Vagina (tissue), 2 donors: ENCODE measurements at regions not wholly inside any gene's neighbourhood (a gene's known extent, or its start where the extent isn't known, plus 50 kb on each side); places are given as distances from the start of the nearest gene placed in this dataset.

Experiments used
- DNase-seq, 2 donors: peaks; one replicate each; pipeline ENCODE4 v3.0.0-alpha.2; 2017; ENCODE audit errors: extremely low spot score in 2 of 2
- H3K27ac ChIP-seq: fragments of 200-600 bp; sonication (generic); one replicate; pipeline ENCODE4 v1.5.1; 2019
- H3K27me3 ChIP-seq: fragments of 200-600 bp; sonication (generic); one replicate; pipeline ENCODE4 v1.5.1; 2019
- H3K36me3 ChIP-seq, 2 donors: fragments of 200-600 bp; sonication (generic); one replicate each; pipeline ENCODE4 v1.5.1; 2017 to 2019
- H3K4me1 ChIP-seq: fragments of 200-600 bp; sonication (generic); one replicate; pipeline ENCODE4 v1.5.1; 2019
- H3K4me3 ChIP-seq, 2 donors: fragments of 200-600 bp; sonication (generic); 1 replicate in 1 of 2; 2 replicates in 1 of 2; pipeline ENCODE4 v1.5.1; 2016 to 2019
- H3K9me3 ChIP-seq: fragments of 200-600 bp; sonication (generic); one replicate; pipeline ENCODE4 v1.5.1; 2019
- CTCF ChIP-seq, 3 experiments: fragments of 450-650 bp in 2 of 3; fragments of 200-600 bp in 1 of 3; sonication (generic) in 1 of 3; IDR thresholded peaks; one replicate each; pipeline ENCODE4 v1.5.1; 2017 to 2019; ENCODE audit warnings: antibody characterized with exemption in 3 of 3, mild to moderate bottlenecking in 2 of 3, moderate library complexity in 2 of 3
- POLR2A ChIP-seq, 2 donors: fragments of 450-650 bp; IDR thresholded peaks; one replicate each; pipeline ENCODE4 v1.6.1; 2017; ENCODE audit warnings: antibody characterized with exemption in 2 of 2, mild to moderate bottlenecking in 2 of 2, moderate library complexity in 2 of 2
- POLR2AphosphoS5 ChIP-seq, 2 donors: sonication (generic); formaldehyde crosslinking; IDR thresholded peaks; one replicate each; pipeline ENCODE4 v1.9.0; 2017; ENCODE audit warnings: antibody characterized with exemption in 2 of 2, mild to moderate bottlenecking in 2 of 2, low read depth in 1 of 2; ENCODE audit not compliant: insufficient read depth in 1 of 2
- intact Hi-C: fragments of 100-400 bp; cut with DNase I; formaldehyde crosslinking; loops from one replicate; pipeline ENCODE4 v1.15.1; 2023

GRCh38 chr4:28760003-28760402 is 1899.4 kb downstream of the STIM2 start:
- H3K36me3 ChIP-seq = no peaks in the 10 kb centered on the region
- no peak for DNase-seq
- H3K4me1 ChIP-seq = no peaks in the 10 kb centered on the region
- H3K9me3 ChIP-seq = no peaks in the 10 kb centered on the region
- no peak overlapping the region for H3K27ac ChIP-seq
- intact Hi-C loops = no loop called here
- no peak overlapping the region for H3K4me3 ChIP-seq
- no peaks in the 10 kb centered on the region for H3K27me3 ChIP-seq
- TF ChIP-seq POLR2A (IDR thresholded peaks at IDR 0.05) (no peak), CTCF (IDR thresholded peaks at IDR 0.05) (no peak), POLR2AphosphoS5 (IDR thresholded peaks at IDR 0.05; ENCODE audit: insufficient read depth in 1 of 2, low read depth in 1 of 2) (no peak)

- TF ChIP-seq POLR2A (IDR thresholded peaks at IDR 0.05) (no peak), POLR2AphosphoS5 (IDR thresholded peaks at IDR 0.05; ENCODE audit: insufficient read depth in 1 of 2, low read depth in 1 of 2) (no peak), CTCF (IDR thresholded peaks at IDR 0.05) (no peak)
- Histone ChIP-seq H3K27ac (no peak overlapping the region), H3K9me3 (no peaks in the 10 kb centered on the region), H3K4me3 (no peak overlapping the region), H3K4me1 (no peaks in the 10 kb centered on the region), H3K27me3 (no peaks in the 10 kb centered on the region), H3K36me3 (no peaks in the 10 kb centered on the region)
- DNase-seq = no peak
- intact Hi-C loops = no loop called here
Measured at GRCh38 chr4:28772066-28772465, 1911.4 kb downstream of the STIM2 start.

- intact Hi-C loops = no loop called here
- no peak overlapping the region for H3K27ac ChIP-seq
- DNase-seq = no peak
- H3K27me3 ChIP-seq = no peaks in the 10 kb centered on the region
- TF ChIP-seq CTCF (IDR thresholded peaks at IDR 0.05) (no peak), POLR2AphosphoS5 (IDR thresholded peaks at IDR 0.05; ENCODE audit: insufficient read depth in 1 of 2, low read depth in 1 of 2) (no peak), POLR2A (IDR thresholded peaks at IDR 0.05) (no peak)
- no peaks in the 10 kb centered on the region for H3K4me1 ChIP-seq
- no peaks in the 10 kb centered on the region for H3K36me3 ChIP-seq
- H3K4me3 ChIP-seq = no peak overlapping the region
- H3K9me3 ChIP-seq = no peaks in the 10 kb centered on the region
Measured at GRCh38 chr4:28772788-28773187, 1912.1 kb downstream of the STIM2 start.

- Histone ChIP-seq H3K4me1 (no peaks in the 10 kb centered on the region), H3K27ac (no peak overlapping the region), H3K36me3 (no peaks in the 10 kb centered on the region), H3K4me3 (no peak overlapping the region), H3K27me3 (no peaks in the 10 kb centered on the region), H3K9me3 (no peaks in the 10 kb centered on the region)
- intact Hi-C loops = no loop called here
- DNase-seq = no peak
- TF ChIP-seq POLR2A (IDR thresholded peaks at IDR 0.05) = no peak
- no peak for TF ChIP-seq CTCF (IDR thresholded peaks at IDR 0.05)
- no peak for TF ChIP-seq POLR2AphosphoS5 (IDR thresholded peaks at IDR 0.05; ENCODE audit: insufficient read depth in 1 of 2, low read depth in 1 of 2)
Measured at GRCh38 chr4:28774344-28774743, 1913.7 kb downstream of the STIM2 start.

GRCh38 chr4:28776004-28776403 is 1915.4 kb downstream of the STIM2 start:
- H3K27ac ChIP-seq = no peak overlapping the region
- no peaks in the 10 kb centered on the region for H3K36me3 ChIP-seq
- no peaks in the 10 kb centered on the region for H3K27me3 ChIP-seq
- H3K9me3 ChIP-seq = no peaks in the 10 kb centered on the region
- DNase-seq = no peak
- H3K4me1 ChIP-seq = no peaks in the 10 kb centered on the region
- no peak for TF ChIP-seq POLR2AphosphoS5 (IDR thresholded peaks at IDR 0.05; ENCODE audit: insufficient read depth in 1 of 2, low read depth in 1 of 2)
- no peak for TF ChIP-seq CTCF (IDR thresholded peaks at IDR 0.05)
- TF ChIP-seq POLR2A (IDR thresholded peaks at IDR 0.05) = no peak
- intact Hi-C loops = no loop called here
- H3K4me3 ChIP-seq = no peak overlapping the region
